SK-N-SH treated with all-trans-retinoic acid at 6 μM for 48 hours (cell line): ENCODE measurements at regions not wholly inside any gene's neighbourhood (a gene's known extent, or its start where the extent isn't known, plus 50 kb on each side); places are given as distances from the start of the nearest gene placed in this dataset.

ENCODE experiments used
- ATAC-seq: fragments of 200-7000 bp; cut with Tn5 transposase; 3 replicates; pipeline ENCODE4 v1.9.1; 2020; ENCODE audit warnings: mild to moderate bottlenecking, moderate library complexity
- BACH2 ChIP-seq: fragments of 250-450 bp; sonication (Bioruptor Pico); IDR thresholded peaks from 2 replicates; pipeline ENCODE4 v1.9.0; 2021; ENCODE audit warnings: mild to moderate bottlenecking, borderline replicate concordance
- CSDC2 ChIP-seq: fragments of 250-450 bp; sonication (Bioruptor Pico); IDR thresholded peaks from 2 replicates; pipeline ENCODE4 v1.5.0; 2020; ENCODE audit warnings: mild to moderate bottlenecking, moderate library complexity
- CSRNP3 ChIP-seq: fragments of 250-450 bp; sonication (Bioruptor Pico); IDR thresholded peaks from 2 replicates; pipeline ENCODE4 v1.5.1; 2021; ENCODE audit warnings: mild to moderate bottlenecking, moderate library complexity
- GLIS3 ChIP-seq: fragments of 250-450 bp; sonication (Bioruptor Pico); IDR thresholded peaks from 2 replicates; pipeline ENCODE4 v1.5.0; 2020; ENCODE audit warnings: mild to moderate bottlenecking, moderate library complexity
- ISL1 ChIP-seq: fragments of 250-450 bp; sonication (Bioruptor Pico); IDR thresholded peaks from 2 replicates; pipeline ENCODE4 v2.1.2; 2022; ENCODE audit warnings: mild to moderate bottlenecking, moderate library complexity
- OSR1 ChIP-seq: fragments of 250-450 bp; sonication (Bioruptor Pico); IDR thresholded peaks from 2 replicates; pipeline ENCODE4 v1.8.0; 2022; ENCODE audit warnings: moderate library complexity, mild to moderate bottlenecking, inconsistent platforms
- PPARA ChIP-seq: fragments of 250-450 bp; sonication (Bioruptor Pico); IDR thresholded peaks from 2 replicates; pipeline ENCODE4 v1.5.0; 2020; ENCODE audit warnings: mild to moderate bottlenecking, borderline replicate concordance
- RARB ChIP-seq: fragments of 250-450 bp; sonication (Bioruptor Pico); IDR thresholded peaks from 2 replicates; pipeline ENCODE4 v1.8.0; 2021; ENCODE audit warnings: mild to moderate bottlenecking, moderate library complexity
- SNAI2 ChIP-seq: fragments of 250-450 bp; sonication (Bioruptor Pico); IDR thresholded peaks from 2 replicates; pipeline ENCODE4 v1.5.0; 2020; ENCODE audit warnings: mild to moderate bottlenecking, moderate library complexity
- TCF4 ChIP-seq: fragments of 250-450 bp; sonication (Bioruptor Pico); IDR thresholded peaks from 2 replicates; pipeline ENCODE4 v1.8.0; 2021; ENCODE audit warnings: mild to moderate bottlenecking, moderate library complexity, borderline replicate concordance
- TOX ChIP-seq: fragments of 250-450 bp; sonication (Bioruptor Pico); IDR thresholded peaks from 2 replicates; pipeline ENCODE4 v1.8.0; 2021; ENCODE audit warnings: mild to moderate bottlenecking, moderate library complexity, borderline replicate concordance
- TSHZ2 ChIP-seq: fragments of 250-450 bp; sonication (Bioruptor Pico); IDR thresholded peaks from 2 replicates; pipeline ENCODE4 v1.5.0; 2020; ENCODE audit warnings: mild to moderate bottlenecking, moderate library complexity
- ZC3H10 ChIP-seq: fragments of 250-450 bp; sonication (Bioruptor Pico); IDR thresholded peaks from 2 replicates; pipeline ENCODE4 v1.5.1; 2021; ENCODE audit warnings: mild to moderate bottlenecking, moderate library complexity
- ZFP30 ChIP-seq: fragments of 450-650 bp; formaldehyde crosslinking; IDR thresholded peaks from 2 replicates; pipeline ENCODE4 v1.5.0; 2022; ENCODE audit warnings: mild to moderate bottlenecking, moderate library complexity
- ZNF565 ChIP-seq: fragments of 450-650 bp; formaldehyde crosslinking; conservative IDR thresholded peaks from 2 replicates; pipeline ENCODE4 v1.5.0; 2020; ENCODE audit warnings: low read depth, mild to moderate bottlenecking, moderate library complexity
- ZNF8 ChIP-seq: fragments of 450-650 bp; formaldehyde crosslinking; IDR thresholded peaks from 2 replicates; pipeline ENCODE4 v1.5.0; 2020; ENCODE audit warnings: mild to moderate bottlenecking, moderate library complexity
- TF ChIP-seq, protein P1 (sequence below): fragments of 250-450 bp; sonication (Bioruptor Pico); IDR thresholded peaks from 2 replicates; pipeline ENCODE4 v1.5.1; 2020; ENCODE audit warnings: low read depth, mild to moderate bottlenecking, moderate library complexity
- TF ChIP-seq, protein P2 (sequence below): fragments of 250-450 bp; sonication (Bioruptor Pico); IDR thresholded peaks from 2 replicates; pipeline ENCODE4 v1.8.0; 2021; ENCODE audit warnings: low read depth, mild to moderate bottlenecking, moderate library complexity, borderline replicate concordance
- TF ChIP-seq, protein P3 (sequence below): fragments of 250-450 bp; sonication (Bioruptor Pico); IDR thresholded peaks from 2 replicates; pipeline ENCODE4 v1.8.0; 2020; ENCODE audit warnings: mild to moderate bottlenecking, moderate library complexity, borderline replicate concordance

GRCh38 chr18:68519336-68519735 is 195.6 kb downstream of the TMX3 start:
- no peak for TF ChIP-seq BACH2 (CRISPR knock-in tag)
- TF ChIP-seq GLIS3 (CRISPR knock-in tag): no peak
- TF ChIP-seq, protein P1, sequence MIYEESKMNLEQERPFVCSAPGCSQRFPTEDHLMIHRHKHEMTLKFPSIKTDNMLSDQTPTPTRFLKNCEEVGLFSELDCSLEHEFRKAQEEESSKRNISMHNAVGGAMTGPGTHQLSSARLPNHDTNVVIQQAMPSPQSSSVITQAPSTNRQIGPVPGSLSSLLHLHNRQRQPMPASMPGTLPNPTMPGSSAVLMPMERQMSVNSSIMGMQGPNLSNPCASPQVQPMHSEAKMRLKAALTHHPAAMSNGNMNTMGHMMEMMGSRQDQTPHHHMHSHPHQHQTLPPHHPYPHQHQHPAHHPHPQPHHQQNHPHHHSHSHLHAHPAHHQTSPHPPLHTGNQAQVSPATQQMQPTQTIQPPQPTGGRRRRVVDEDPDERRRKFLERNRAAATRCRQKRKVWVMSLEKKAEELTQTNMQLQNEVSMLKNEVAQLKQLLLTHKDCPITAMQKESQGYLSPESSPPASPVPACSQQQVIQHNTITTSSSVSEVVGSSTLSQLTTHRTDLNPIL: no peak
- TF ChIP-seq OSR1 (CRISPR knock-in tag): no peak
- no peak for TF ChIP-seq TCF4 (CRISPR knock-in tag)
- TF ChIP-seq CSDC2 (CRISPR knock-in tag): no peak
- no peak for TF ChIP-seq PPARA
- ATAC-seq: no peak

GRCh38 chr18:68509902-68510301 is 205.0 kb downstream of the TMX3 start:
- TF ChIP-seq, protein P1: no peak
- TF ChIP-seq ZC3H10: 0 out of 2 replicates have a peak, but pooled peaks have one; percentile 28
- 0 out of 2 replicates have a peak, but pooled peaks have one; percentile 35 for TF ChIP-seq TOX (CRISPR knock-in tag)
- TF ChIP-seq ISL1 (CRISPR knock-in tag): peak; percentile 82
- TF ChIP-seq TCF4 (CRISPR knock-in tag): peak; percentile 47; the same call in 1 of the 2 replicates
- 0 out of 2 replicates have a peak, but pooled peaks have one; percentile 21 for TF ChIP-seq SNAI2 (CRISPR knock-in tag)
- TF ChIP-seq ZFP30 (CRISPR knock-in tag): no peak
- peak; percentile 95 for ATAC-seq

GRCh38 chr18:68507781-68508180 is 207.1 kb downstream of the TMX3 start:
- no peak for ATAC-seq

More at GRCh38 chr18:68507781-68508180, 207.1 kb downstream of the TMX3 start:
- TF ChIP-seq BACH2 (CRISPR knock-in tag) (no peak), ZNF565 (CRISPR knock-in tag) (no peak), ISL1 (CRISPR knock-in tag) (no peak), GLIS3 (CRISPR knock-in tag) (no peak), TOX (CRISPR knock-in tag) (no peak), OSR1 (CRISPR knock-in tag) (no peak), SNAI2 (CRISPR knock-in tag) (no peak), PPARA (no peak), TSHZ2 (CRISPR knock-in tag) (no peak), CSRNP3 (CRISPR knock-in tag) (no peak), ZNF8 (CRISPR knock-in tag) (no peak), RARB (CRISPR knock-in tag) (no peak)
- TF ChIP-seq, protein P2, sequence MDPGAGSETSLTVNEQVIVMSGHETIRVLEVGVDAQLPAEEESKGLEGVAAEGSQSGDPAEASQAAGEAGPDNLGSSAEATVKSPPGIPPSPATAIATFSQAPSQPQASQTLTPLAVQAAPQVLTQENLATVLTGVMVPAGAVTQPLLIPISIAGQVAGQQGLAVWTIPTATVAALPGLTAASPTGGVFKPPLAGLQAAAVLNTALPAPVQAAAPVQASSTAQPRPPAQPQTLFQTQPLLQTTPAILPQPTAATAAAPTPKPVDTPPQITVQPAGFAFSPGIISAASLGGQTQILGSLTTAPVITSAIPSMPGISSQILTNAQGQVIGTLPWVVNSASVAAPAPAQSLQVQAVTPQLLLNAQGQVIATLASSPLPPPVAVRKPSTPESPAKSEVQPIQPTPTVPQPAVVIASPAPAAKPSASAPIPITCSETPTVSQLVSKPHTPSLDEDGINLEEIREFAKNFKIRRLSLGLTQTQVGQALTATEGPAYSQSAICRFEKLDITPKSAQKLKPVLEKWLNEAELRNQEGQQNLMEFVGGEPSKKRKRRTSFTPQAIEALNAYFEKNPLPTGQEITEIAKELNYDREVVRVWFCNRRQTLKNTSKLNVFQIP (CRISPR knock-in tag): no peak
- TF ChIP-seq, protein P1: no peak
- TF ChIP-seq, protein P3, sequence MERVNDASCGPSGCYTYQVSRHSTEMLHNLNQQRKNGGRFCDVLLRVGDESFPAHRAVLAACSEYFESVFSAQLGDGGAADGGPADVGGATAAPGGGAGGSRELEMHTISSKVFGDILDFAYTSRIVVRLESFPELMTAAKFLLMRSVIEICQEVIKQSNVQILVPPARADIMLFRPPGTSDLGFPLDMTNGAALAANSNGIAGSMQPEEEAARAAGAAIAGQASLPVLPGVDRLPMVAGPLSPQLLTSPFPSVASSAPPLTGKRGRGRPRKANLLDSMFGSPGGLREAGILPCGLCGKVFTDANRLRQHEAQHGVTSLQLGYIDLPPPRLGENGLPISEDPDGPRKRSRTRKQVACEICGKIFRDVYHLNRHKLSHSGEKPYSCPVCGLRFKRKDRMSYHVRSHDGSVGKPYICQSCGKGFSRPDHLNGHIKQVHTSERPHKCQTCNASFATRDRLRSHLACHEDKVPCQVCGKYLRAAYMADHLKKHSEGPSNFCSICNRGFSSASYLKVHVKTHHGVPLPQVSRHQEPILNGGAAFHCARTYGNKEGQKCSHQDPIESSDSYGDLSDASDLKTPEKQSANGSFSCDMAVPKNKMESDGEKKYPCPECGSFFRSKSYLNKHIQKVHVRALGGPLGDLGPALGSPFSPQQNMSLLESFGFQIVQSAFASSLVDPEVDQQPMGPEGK (CRISPR knock-in tag): no peak
